CD4-positive, alpha-beta T cell (primary cell): ENCODE measurements at regions not wholly inside any gene's neighbourhood (a gene's known extent, or its start where the extent isn't known, plus 50 kb on each side); places are given as distances from the start of the nearest gene placed in this dataset.

Source experiments
- ATAC-seq: fragments of 200-7000 bp; cut with Tn5 transposase; one replicate; pipeline ENCODE4 v1.10.0; 2022; ENCODE audit warnings: mild to moderate bottlenecking; ENCODE audit not compliant: poor library complexity
- CTCF ChIA-PET: fragments of 350-600 bp; sonication (Branson Sonifier 250); formaldehyde crosslinking; loops from one replicate; lab custom pipeline; 2021; ENCODE audit warnings: antibody characterized with exemption, inconsistent platforms; lab: Charles Lee
- POLR2A ChIA-PET: fragments of 350-600 bp; sonication (Branson Sonifier 250); formaldehyde crosslinking; loops from one replicate; lab custom pipeline; 2021; ENCODE audit warnings: antibody characterized with exemption, inconsistent platforms; lab: Charles Lee
- DNase-seq, 14 experiments: peaks; one replicate each; pipeline ENCODE4 v3.0.0-alpha.2; 2013 to 2020; ENCODE audit warnings: mixed read lengths in 2 of 14
- H3K27ac ChIP-seq, 2 donors: one replicate each; pipeline versions ENCODE4 v1.5.1 to v1.7.0; 2013; ENCODE audit warnings: low read length in 2 of 2, low read depth in 1 of 2, mild to moderate bottlenecking in 1 of 2
- H3K27me3 ChIP-seq, 2 experiments: 1 replicate in 1 of 2; 2 replicates in 1 of 2; pipeline versions ENCODE4 v1.6.1 to v1.7.0; 2013; ENCODE audit warnings: low read length in 2 of 2, control low read depth in 1 of 2, mild to moderate bottlenecking in 1 of 2, moderate library complexity in 1 of 2; ENCODE audit not compliant: insufficient read depth in 2 of 2, control insufficient read depth in 1 of 2
- H3K36me3 ChIP-seq: one replicate; pipeline ENCODE4 v1.6.1; 2013; ENCODE audit warnings: low read length, control low read depth; ENCODE audit not compliant: insufficient read depth
- H3K4me1 ChIP-seq: one replicate; pipeline ENCODE4 v1.6.1; 2013; ENCODE audit warnings: low read length, control low read depth; ENCODE audit not compliant: insufficient read depth
- H3K4me3 ChIP-seq: one replicate; pipeline ENCODE4 v1.5.1; 2013; ENCODE audit warnings: mild to moderate bottlenecking, low read length, moderate library complexity
- H3K9me3 ChIP-seq, 2 experiments: 1 replicate in 1 of 2; 2 replicates in 1 of 2; pipeline versions ENCODE4 v1.6.1 to v1.7.0; 2013; ENCODE audit warnings: low read length in 2 of 2, mild to moderate bottlenecking in 2 of 2, control low read depth in 1 of 2, moderate library complexity in 1 of 2; ENCODE audit not compliant: control insufficient read depth in 1 of 2, insufficient read depth in 1 of 2
- H3K27ac Mint-ChIP-seq: one replicate; pipeline ENCODE4 v1.8.0; 2020; ENCODE audit warnings: mixed read lengths
- H3K27me3 Mint-ChIP-seq: one replicate; pipeline ENCODE4 v1.8.0; 2021; ENCODE audit warnings: mixed read lengths
- H3K36me3 Mint-ChIP-seq: one replicate; pipeline ENCODE4 v1.8.0; 2021; ENCODE audit warnings: low read depth, mixed read lengths
- H3K4me1 Mint-ChIP-seq: one replicate; pipeline ENCODE4 v1.8.0; 2021; ENCODE audit warnings: low read depth, mixed read lengths
- H3K4me3 Mint-ChIP-seq: one replicate; pipeline ENCODE4 v1.8.0; 2020; ENCODE audit warnings: mild to moderate bottlenecking, mixed read lengths
- H3K9me3 Mint-ChIP-seq: one replicate; pipeline ENCODE4 v1.8.0; 2020; ENCODE audit warnings: mixed read lengths
- intact Hi-C, 2 experiments: fragments of 100-400 bp; cut with DNase I in 1 of 2; cut with micrococcal nuclease in 1 of 2; formaldehyde crosslinking; loops; one replicate each; pipeline versions ENCODE4 v1.15.1 to v1.9.0; 2023 to 2025; cut with DNase I, micrococcal nuclease
- TF ChIP-seq, protein P1 (sequence below): fragments of 200-600 bp; IDR thresholded peaks from one replicate; pipeline ENCODE4 v1.8.0; 2022; ENCODE audit warnings: antibody characterized with exemption, mild to moderate bottlenecking

DNA sequence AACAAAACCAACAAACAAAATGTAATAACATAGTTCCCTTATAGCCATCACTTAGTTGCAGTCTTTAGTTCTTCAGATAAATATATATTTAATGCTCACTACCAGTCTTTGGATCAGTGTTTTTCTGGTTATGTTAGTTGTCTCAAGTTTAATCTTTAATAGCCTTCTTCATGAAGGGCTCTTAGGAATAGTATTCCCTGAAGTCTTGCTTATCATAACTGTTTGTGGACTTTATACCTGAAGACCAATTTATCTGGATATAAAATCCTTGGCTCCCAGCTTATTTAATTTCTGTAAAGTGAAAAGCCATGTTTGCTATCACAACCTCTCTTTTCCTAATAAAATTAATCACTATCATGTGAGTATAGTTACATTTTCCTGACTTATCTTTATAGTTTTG is 379.7 kb downstream of the ARL6IP6 start:
- Mint-ChIP-seq H3K27me3 (no peaks in the 10 kb centered on the region), H3K4me1 (no peaks in the 10 kb centered on the region), H3K36me3 (no peaks in the 10 kb centered on the region), H3K27ac (no peak overlapping the region), H3K4me3 (no peak overlapping the region), H3K9me3 (peaks cover 2% of the 10 kb centered on the region)
- no peak overlapping the region for H3K4me3 ChIP-seq
- no peaks in the 10 kb centered on the region for H3K27me3 ChIP-seq
- ChIA-PET POLR2A (no interaction called here), CTCF (no interaction called here)
- H3K4me1 ChIP-seq, result no peaks in the 10 kb centered on the region
- ATAC-seq (no peak), DNase-seq (no peak)
- no peaks in the 10 kb centered on the region for H3K9me3 ChIP-seq
- TF ChIP-seq, protein P1, sequence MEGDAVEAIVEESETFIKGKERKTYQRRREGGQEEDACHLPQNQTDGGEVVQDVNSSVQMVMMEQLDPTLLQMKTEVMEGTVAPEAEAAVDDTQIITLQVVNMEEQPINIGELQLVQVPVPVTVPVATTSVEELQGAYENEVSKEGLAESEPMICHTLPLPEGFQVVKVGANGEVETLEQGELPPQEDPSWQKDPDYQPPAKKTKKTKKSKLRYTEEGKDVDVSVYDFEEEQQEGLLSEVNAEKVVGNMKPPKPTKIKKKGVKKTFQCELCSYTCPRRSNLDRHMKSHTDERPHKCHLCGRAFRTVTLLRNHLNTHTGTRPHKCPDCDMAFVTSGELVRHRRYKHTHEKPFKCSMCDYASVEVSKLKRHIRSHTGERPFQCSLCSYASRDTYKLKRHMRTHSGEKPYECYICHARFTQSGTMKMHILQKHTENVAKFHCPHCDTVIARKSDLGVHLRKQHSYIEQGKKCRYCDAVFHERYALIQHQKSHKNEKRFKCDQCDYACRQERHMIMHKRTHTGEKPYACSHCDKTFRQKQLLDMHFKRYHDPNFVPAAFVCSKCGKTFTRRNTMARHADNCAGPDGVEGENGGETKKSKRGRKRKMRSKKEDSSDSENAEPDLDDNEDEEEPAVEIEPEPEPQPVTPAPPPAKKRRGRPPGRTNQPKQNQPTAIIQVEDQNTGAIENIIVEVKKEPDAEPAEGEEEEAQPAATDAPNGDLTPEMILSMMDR, result no peak
- H3K27ac ChIP-seq, result no peak overlapping the region
- intact Hi-C loops, result no loop called here
- H3K36me3 ChIP-seq, result no peaks in the 10 kb centered on the region

DNA sequence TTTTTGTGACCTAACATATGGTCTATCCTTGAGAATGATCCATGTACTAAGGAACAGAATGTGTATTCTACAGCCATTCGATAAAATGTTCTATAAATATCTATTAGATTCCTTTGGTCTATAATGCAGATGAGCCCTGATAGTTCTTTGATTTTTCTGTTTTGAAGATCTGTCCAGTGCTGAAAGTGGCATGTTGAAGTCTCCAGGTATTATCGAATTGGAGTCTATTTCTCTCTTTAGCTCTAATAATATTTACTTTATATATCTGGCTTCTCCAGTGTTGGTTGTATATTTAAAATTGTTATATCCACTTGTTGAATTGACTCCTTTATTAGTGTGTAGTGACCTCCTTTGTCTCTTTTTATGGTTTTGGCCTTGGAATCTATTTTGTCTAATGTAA is 377.9 kb downstream of the ARL6IP6 start:
- TF ChIP-seq, protein P1, result no peak
- no peaks in the 10 kb centered on the region for H3K4me1 ChIP-seq
- Mint-ChIP-seq H3K27me3 (no peaks in the 10 kb centered on the region), H3K9me3 (peaks cover 2% of the 10 kb centered on the region), H3K36me3 (no peaks in the 10 kb centered on the region), H3K4me1 (no peaks in the 10 kb centered on the region), H3K27ac (no peak overlapping the region), H3K4me3 (no peak overlapping the region)
- intact Hi-C loops, result no loop called here
- ChIA-PET POLR2A (no interaction called here), CTCF (no interaction called here)
- DNase-seq (no peak), ATAC-seq (no peak)
- no peaks in the 10 kb centered on the region for H3K27me3 ChIP-seq
- H3K27ac ChIP-seq, result no peak overlapping the region
- no peaks in the 10 kb centered on the region for H3K9me3 ChIP-seq
- H3K36me3 ChIP-seq, result no peaks in the 10 kb centered on the region
- H3K4me3 ChIP-seq, result no peak overlapping the region

DNA sequence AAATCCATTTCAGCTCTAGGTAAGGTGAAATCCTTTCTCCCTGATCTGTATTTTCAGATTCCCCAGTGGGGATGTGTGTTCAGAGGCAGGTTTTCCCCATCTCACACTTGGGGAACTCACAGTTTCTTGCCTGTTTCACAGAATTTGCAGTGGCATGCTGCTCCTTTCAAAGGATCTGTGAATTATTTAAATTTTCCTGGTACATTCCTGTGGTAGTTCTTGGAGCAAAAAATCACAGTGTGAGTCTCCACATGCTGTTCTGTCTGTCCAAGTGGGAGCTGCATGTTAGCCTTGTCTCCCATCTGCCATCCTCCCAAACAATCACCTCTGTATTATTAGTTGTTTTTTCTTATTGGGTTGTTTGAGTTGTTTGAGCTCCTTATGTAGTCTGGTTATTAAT is 372.9 kb downstream of the ARL6IP6 start:
- ChIA-PET POLR2A (no interaction called here), CTCF (no interaction called here)
- peaks cover 4% of the 10 kb centered on the region for H3K9me3 Mint-ChIP-seq

More for the DNA sequence above, 372.9 kb downstream of the ARL6IP6 start:
- Mint-ChIP-seq H3K4me1 (no peaks in the 10 kb centered on the region), H3K27ac (no peak overlapping the region), H3K4me3 (no peak overlapping the region), H3K27me3 (no peaks in the 10 kb centered on the region), H3K36me3 (no peaks in the 10 kb centered on the region)
- Histone ChIP-seq H3K27ac (no peak overlapping the region), H3K4me3 (no peak overlapping the region), H3K36me3 (no peaks in the 10 kb centered on the region), H3K9me3 (no peaks in the 10 kb centered on the region), H3K4me1 (no peaks in the 10 kb centered on the region), H3K27me3 (no peaks in the 10 kb centered on the region)
- DNase-seq, result no peak
- TF ChIP-seq, protein P1, result no peak
- no peak for ATAC-seq
- intact Hi-C loops, result no loop called here
